ENCODE measurements at regions not wholly inside any gene's neighbourhood (a gene's known extent, or its start where the extent isn't known, plus 50 kb on each side); places are given as distances from the start of the nearest gene placed in this dataset.

- no peak overlapping the region for H3K4me3 Mint-ChIP-seq
- TF ChIP-seq, protein P1, sequence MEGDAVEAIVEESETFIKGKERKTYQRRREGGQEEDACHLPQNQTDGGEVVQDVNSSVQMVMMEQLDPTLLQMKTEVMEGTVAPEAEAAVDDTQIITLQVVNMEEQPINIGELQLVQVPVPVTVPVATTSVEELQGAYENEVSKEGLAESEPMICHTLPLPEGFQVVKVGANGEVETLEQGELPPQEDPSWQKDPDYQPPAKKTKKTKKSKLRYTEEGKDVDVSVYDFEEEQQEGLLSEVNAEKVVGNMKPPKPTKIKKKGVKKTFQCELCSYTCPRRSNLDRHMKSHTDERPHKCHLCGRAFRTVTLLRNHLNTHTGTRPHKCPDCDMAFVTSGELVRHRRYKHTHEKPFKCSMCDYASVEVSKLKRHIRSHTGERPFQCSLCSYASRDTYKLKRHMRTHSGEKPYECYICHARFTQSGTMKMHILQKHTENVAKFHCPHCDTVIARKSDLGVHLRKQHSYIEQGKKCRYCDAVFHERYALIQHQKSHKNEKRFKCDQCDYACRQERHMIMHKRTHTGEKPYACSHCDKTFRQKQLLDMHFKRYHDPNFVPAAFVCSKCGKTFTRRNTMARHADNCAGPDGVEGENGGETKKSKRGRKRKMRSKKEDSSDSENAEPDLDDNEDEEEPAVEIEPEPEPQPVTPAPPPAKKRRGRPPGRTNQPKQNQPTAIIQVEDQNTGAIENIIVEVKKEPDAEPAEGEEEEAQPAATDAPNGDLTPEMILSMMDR (IDR thresholded peaks at IDR 0.05), result no peak
- Histone ChIP-seq H3K27me3 (ENCODE audit: control insufficient read depth, insufficient read depth, low read length) (no peaks in the 10 kb centered on the region), H3K9me3 (ENCODE audit: control insufficient read depth, insufficient read depth, low read length) (no peaks in the 10 kb centered on the region), H3K27ac (ENCODE audit: low read length) (no peak overlapping the region), H3K4me3 (ENCODE audit: low read length) (no peak overlapping the region), H3K4me1 (ENCODE audit: control insufficient read depth, insufficient read depth, low read length) (peaks cover 9% of the 10 kb centered on the region), H3K36me3 (ENCODE audit: control insufficient read depth, insufficient read depth, low read length) (no peaks in the 10 kb centered on the region)
- H3K27me3 Mint-ChIP-seq (ENCODE audit: low read depth in 2 of 2), result peaks cover 0 to 8% of the 10 kb centered on the region in 2 donors
- H3K36me3 Mint-ChIP-seq, result no peaks in the 10 kb centered on the region
- DNase-seq, result no peak
- no peak for ATAC-seq
- intact Hi-C loops (cut with micrococcal nuclease), result no loop called here
- H3K27ac Mint-ChIP-seq, result no peak overlapping the region
- WGBS (ENCODE audit: insufficient coverage), result 80% methylated on average over 4 of the region's 4 CpGs
- no peaks in the 10 kb centered on the region for H3K9me3 Mint-ChIP-seq
- H3K4me1 Mint-ChIP-seq, result peaks cover 6 to 13% of the 10 kb centered on the region in 2 donors
These were observed 56.8 kb upstream of the IRF2BP2 start for GRCh38 chr1:234666761-234667160.

DNA sequence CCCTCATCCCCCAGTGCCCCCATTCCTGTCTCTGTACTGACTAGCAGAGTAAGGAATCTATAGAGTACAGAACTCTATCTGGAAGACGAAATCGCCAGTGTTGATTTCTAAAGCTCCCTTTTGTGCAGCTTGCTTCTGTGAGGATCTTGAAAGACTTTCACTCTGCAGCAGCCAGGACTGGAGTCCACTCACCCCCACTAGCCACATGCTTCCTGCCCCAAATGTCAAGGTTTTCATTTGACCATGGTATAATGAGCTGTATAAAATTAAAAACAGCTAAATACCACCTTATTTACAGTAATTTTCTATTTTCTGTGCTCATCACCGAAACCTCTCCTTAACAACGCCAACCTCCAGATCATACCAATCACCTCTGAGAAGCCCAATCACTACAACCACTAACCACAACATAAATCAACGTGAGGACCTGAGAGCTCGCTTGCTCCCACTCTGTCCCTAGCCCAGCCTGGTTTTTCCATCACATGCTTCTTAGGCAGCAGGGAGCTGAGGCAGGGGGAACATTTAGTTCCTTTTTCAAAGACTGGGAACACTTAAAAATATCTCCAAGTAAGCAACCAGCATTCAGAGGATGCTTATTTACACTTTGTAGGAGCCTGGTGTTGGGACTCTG is 56.1 kb upstream of the IRF2BP2 start:
- Mint-ChIP-seq H3K4me3 (no peak overlapping the region), H3K27me3 (ENCODE audit: low read depth in 2 of 2) (peaks cover 0 to 11% of the 10 kb centered on the region in 2 donors), H3K4me1 (peaks cover 6 to 18% of the 10 kb centered on the region in 2 donors), H3K36me3 (no peaks in the 10 kb centered on the region), H3K27ac (no peak overlapping the region), H3K9me3 (no peaks in the 10 kb centered on the region)
- intact Hi-C loops (cut with micrococcal nuclease), result no loop called here
- WGBS (ENCODE audit: insufficient coverage), result 45% methylated on average over 6 of the region's 6 CpGs
- ATAC-seq, result no peak
- peaks cover 9% of the 10 kb centered on the region for H3K4me1 ChIP-seq (ENCODE audit: control insufficient read depth, insufficient read depth, low read length)
- no peaks in the 10 kb centered on the region for H3K36me3 ChIP-seq (ENCODE audit: control insufficient read depth, insufficient read depth, low read length)
- DNase-seq, result no peak
- no peaks in the 10 kb centered on the region for H3K27me3 ChIP-seq (ENCODE audit: control insufficient read depth, insufficient read depth, low read length)
- H3K27ac ChIP-seq (ENCODE audit: low read length), result no peak overlapping the region
- TF ChIP-seq, protein P1 (IDR thresholded peaks at IDR 0.05), result no peak
- H3K9me3 ChIP-seq (ENCODE audit: control insufficient read depth, insufficient read depth, low read length), result no peaks in the 10 kb centered on the region
- H3K4me3 ChIP-seq (ENCODE audit: low read length), result no peak overlapping the region

- intact Hi-C loops (cut with micrococcal nuclease), result no loop called here
These were observed 52.2 kb upstream of the IRF2BP2 start for GRCh38 chr1:234662148-234662547.

More at GRCh38 chr1:234662148-234662547, 52.2 kb upstream of the IRF2BP2 start:
- Histone ChIP-seq H3K9me3 (ENCODE audit: control insufficient read depth, insufficient read depth, low read length) (no peaks in the 10 kb centered on the region), H3K4me3 (ENCODE audit: low read length) (no peak overlapping the region), H3K27me3 (ENCODE audit: control insufficient read depth, insufficient read depth, low read length) (no peaks in the 10 kb centered on the region), H3K36me3 (ENCODE audit: control insufficient read depth, insufficient read depth, low read length) (no peaks in the 10 kb centered on the region), H3K4me1 (ENCODE audit: control insufficient read depth, insufficient read depth, low read length) (peaks cover 9% of the 10 kb centered on the region), H3K27ac (ENCODE audit: low read length) (no peak overlapping the region)
- H3K27ac Mint-ChIP-seq, result no peak overlapping the region
- H3K27me3 Mint-ChIP-seq (ENCODE audit: low read depth in 2 of 2), result peaks cover 0 to 11% of the 10 kb centered on the region in 2 donors
- TF ChIP-seq, protein P1 (IDR thresholded peaks at IDR 0.05), result no peak
- H3K4me3 Mint-ChIP-seq, result no peak overlapping the region
- WGBS (ENCODE audit: insufficient coverage), result 89% methylated on average over 8 of the region's 8 CpGs
- DNase-seq, result no peak
- no peak for ATAC-seq
- H3K9me3 Mint-ChIP-seq, result no peaks in the 10 kb centered on the region
- no peaks in the 10 kb centered on the region for H3K36me3 Mint-ChIP-seq
- peaks cover 9 to 21% of the 10 kb centered on the region in 2 donors for H3K4me1 Mint-ChIP-seq
